Nephron progenitor cell (in vitro differentiated cells): ENCODE measurements at regions not wholly inside any gene's neighbourhood (a gene's known extent, or its start where the extent isn't known, plus 50 kb on each side); places are given as distances from the start of the nearest gene placed in this dataset.

ENCODE experiments used
- DNase-seq: peaks from one replicate; pipeline ENCODE4 v3.0.0; 2021
- H3K27ac Mint-ChIP-seq: 2 replicates; pipeline ENCODE4 v1.8.0; 2021; ENCODE audit warnings: mild to moderate bottlenecking, moderate library complexity, mixed read lengths
- H3K27me3 Mint-ChIP-seq: 2 replicates; pipeline ENCODE4 v1.8.0; 2021; ENCODE audit warnings: mild to moderate bottlenecking, low read depth, mixed read lengths; ENCODE audit not compliant: poor library complexity
- H3K36me3 Mint-ChIP-seq: 2 replicates; pipeline ENCODE4 v1.8.0; 2021; ENCODE audit warnings: low read depth, mixed read lengths
- H3K4me1 Mint-ChIP-seq: 2 replicates; pipeline ENCODE4 v1.8.0; 2021; ENCODE audit warnings: mixed read lengths
- H3K4me3 Mint-ChIP-seq: 2 replicates; pipeline ENCODE4 v1.8.0; 2021; ENCODE audit warnings: mild to moderate bottlenecking, moderate library complexity, mixed read lengths
- H3K9me3 Mint-ChIP-seq: 2 replicates; pipeline ENCODE4 v1.8.0; 2021; ENCODE audit warnings: mild to moderate bottlenecking, moderate library complexity, mixed read lengths
- TF ChIP-seq, protein P1 (sequence below): fragments of 200-600 bp; sonication (generic); IDR thresholded peaks from 2 replicates; pipeline ENCODE4 v1.5.0; 2021; ENCODE audit warnings: antibody characterized with exemption

DNA sequence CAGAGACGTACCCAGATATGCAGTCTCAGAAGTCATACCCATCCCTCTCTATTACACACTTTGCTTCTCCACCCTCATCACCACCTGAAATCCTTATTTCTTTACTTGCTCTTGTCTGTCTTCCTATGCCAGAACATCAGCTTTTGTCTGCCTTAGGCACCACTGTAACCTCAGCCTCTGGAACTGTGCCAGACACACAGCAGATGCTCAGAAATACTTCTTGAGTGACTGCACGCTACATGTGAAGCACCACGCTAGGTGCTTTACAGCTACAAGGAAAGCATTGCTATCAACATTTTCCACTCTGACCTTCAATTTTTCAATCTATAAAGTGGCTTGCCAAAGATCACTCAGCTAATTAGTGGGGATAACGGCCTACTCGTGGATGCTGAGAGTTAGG is 226.8 kb downstream of the CHD9NB start:
- Mint-ChIP-seq H3K27ac (no peak overlapping the region), H3K36me3 (no peaks in the 10 kb centered on the region), H3K9me3 (no peaks in the 10 kb centered on the region), H3K27me3 (peaks cover 10% of the 10 kb centered on the region), H3K4me1 (no peaks in the 10 kb centered on the region), H3K4me3 (no peak overlapping the region)
- no peak for DNase-seq
- TF ChIP-seq, protein P1, sequence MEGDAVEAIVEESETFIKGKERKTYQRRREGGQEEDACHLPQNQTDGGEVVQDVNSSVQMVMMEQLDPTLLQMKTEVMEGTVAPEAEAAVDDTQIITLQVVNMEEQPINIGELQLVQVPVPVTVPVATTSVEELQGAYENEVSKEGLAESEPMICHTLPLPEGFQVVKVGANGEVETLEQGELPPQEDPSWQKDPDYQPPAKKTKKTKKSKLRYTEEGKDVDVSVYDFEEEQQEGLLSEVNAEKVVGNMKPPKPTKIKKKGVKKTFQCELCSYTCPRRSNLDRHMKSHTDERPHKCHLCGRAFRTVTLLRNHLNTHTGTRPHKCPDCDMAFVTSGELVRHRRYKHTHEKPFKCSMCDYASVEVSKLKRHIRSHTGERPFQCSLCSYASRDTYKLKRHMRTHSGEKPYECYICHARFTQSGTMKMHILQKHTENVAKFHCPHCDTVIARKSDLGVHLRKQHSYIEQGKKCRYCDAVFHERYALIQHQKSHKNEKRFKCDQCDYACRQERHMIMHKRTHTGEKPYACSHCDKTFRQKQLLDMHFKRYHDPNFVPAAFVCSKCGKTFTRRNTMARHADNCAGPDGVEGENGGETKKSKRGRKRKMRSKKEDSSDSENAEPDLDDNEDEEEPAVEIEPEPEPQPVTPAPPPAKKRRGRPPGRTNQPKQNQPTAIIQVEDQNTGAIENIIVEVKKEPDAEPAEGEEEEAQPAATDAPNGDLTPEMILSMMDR, result no peak

DNA sequence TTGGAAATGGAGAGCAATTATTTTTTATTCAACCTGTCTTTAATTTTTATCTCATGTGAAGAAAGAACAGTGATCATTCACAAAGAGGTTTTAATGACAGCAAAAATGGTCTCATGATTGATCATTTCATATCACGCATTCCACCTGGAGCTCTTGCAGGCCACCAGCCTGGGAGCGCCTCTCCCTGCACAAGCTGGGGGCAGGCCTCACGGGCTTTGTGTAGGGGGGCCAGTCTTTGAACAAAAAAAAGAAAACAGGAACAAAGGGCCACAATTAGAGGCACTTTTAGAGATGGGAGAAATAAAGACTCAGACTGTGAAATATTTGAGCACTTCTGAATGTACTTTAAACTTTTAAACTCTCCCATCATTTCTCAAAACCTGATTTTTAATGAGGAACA is 232.9 kb downstream of the CHD9NB start:
- Mint-ChIP-seq H3K4me1 (no peaks in the 10 kb centered on the region), H3K27ac (no peak overlapping the region), H3K9me3 (no peaks in the 10 kb centered on the region), H3K36me3 (no peaks in the 10 kb centered on the region), H3K4me3 (no peak overlapping the region), H3K27me3 (peaks cover 7% of the 10 kb centered on the region)
- TF ChIP-seq, protein P1, result no peak
- DNase-seq, result no peak

DNA sequence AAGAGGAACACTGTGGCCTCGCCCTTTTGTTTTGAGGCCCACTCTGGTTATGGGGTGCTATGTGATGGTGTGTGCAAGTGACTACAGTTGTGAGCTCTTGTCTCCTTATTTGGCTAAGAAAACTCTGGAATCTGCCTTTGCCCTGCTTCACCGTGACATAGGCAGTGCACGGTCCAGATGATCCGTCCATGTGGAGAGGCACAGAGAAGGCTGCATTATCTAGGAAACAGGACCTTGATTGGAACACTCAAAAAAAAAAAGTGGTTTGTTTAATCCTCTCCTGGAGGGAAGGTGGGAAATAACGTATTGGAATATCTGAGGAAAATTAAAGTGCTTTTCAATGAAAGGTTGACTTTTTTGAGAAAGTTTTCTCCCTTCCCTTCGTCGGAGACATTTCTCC is 233.3 kb downstream of the CHD9NB start:
- H3K4me3 Mint-ChIP-seq, result no peak overlapping the region
- TF ChIP-seq, protein P1, result no peak
- no peak for DNase-seq

GRCh38 chr16:52817696-52818095 is 235.0 kb downstream of the CHD9NB start:
- DNase-seq, result no peak
- Mint-ChIP-seq H3K4me1 (no peaks in the 10 kb centered on the region), H3K4me3 (no peak overlapping the region)

More for the DNA sequence above, 233.3 kb downstream of the CHD9NB start:
- Mint-ChIP-seq H3K36me3 (no peaks in the 10 kb centered on the region), H3K9me3 (no peaks in the 10 kb centered on the region), H3K27me3 (peaks cover 7% of the 10 kb centered on the region), H3K4me1 (no peaks in the 10 kb centered on the region), H3K27ac (no peak overlapping the region)

GRCh38 chr16:52816993-52817392 is 235.7 kb downstream of the CHD9NB start:
- TF ChIP-seq, protein P1, result no peak
- Mint-ChIP-seq H3K27ac (no peak overlapping the region), H3K36me3 (no peaks in the 10 kb centered on the region), H3K4me3 (no peak overlapping the region), H3K4me1 (no peaks in the 10 kb centered on the region), H3K27me3 (peaks cover 4% of the 10 kb centered on the region), H3K9me3 (no peaks in the 10 kb centered on the region)
- DNase-seq, result no peak

More at GRCh38 chr16:52817696-52818095, 235.0 kb downstream of the CHD9NB start:
- H3K27ac Mint-ChIP-seq, result no peak overlapping the region
- H3K36me3 Mint-ChIP-seq, result no peaks in the 10 kb centered on the region
- no peaks in the 10 kb centered on the region for H3K9me3 Mint-ChIP-seq
- TF ChIP-seq, protein P1, result no peak
- H3K27me3 Mint-ChIP-seq, result peaks cover 4% of the 10 kb centered on the region

DNA sequence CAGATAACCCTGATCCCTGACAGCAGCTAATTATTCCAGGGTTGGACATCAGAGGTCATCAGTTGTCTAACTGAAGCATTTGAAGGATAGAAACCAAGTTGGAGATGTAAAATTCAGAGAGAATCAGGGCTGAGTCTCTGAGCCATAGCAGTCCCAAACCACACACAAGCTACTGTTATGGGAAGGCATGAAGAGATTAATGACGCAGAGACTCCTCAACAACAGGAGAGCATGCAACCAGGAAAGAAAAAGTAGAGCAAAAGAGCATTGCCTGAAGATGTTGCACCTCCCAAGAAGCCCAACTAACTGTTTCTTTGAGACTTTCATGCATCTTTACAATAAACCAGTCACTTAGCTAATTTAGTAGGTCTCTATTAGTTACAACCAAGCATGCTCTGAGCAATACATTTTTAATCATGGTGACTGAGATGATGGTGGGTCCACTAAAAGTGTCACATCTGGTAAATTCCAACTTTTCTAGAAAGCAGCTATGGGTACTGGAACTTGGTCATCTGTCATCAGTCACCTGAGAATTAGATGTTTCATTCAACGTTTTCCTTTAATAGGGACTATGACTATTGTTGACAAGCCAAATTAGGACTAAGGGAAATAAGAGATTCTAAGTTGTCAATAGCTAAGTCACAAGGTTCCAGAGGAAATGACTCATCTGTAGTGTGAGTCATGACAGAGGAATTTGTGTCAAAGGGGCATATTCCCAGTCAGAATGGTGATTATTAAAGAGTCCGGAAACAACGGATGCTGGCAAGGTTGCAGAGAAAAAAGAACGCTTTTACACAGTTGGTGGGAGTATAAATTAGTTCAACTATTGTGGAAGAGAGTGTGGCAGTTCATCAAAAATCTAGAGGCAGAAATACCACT is 239.8 kb downstream of the CHD9NB start:
- Mint-ChIP-seq H3K9me3 (no peaks in the 10 kb centered on the region), H3K4me3 (no peak overlapping the region), H3K27ac (no peak overlapping the region), H3K36me3 (no peaks in the 10 kb centered on the region), H3K27me3 (peaks cover 5% of the 10 kb centered on the region), H3K4me1 (no peaks in the 10 kb centered on the region)
- DNase-seq, result no peak
- TF ChIP-seq, protein P1, result no peak
